HCT116 (cell line): ENCODE measurements at regions not wholly inside any gene's neighbourhood (a gene's known extent, or its start where the extent isn't known, plus 50 kb on each side); places are given as distances from the start of the nearest gene placed in this dataset.

Experiments used
- ATAC-seq: fragments of 200-7000 bp; cut with Tn5 transposase; 2 replicates; pipeline ENCODE4 v1.9.1; 2020; ENCODE audit warnings: mild to moderate bottlenecking, moderate library complexity
- BruUV-seq: library from RNA; stranded (reverse); fragments of 400-500 nt; replicated peaks from 2 replicates; lab custom pipeline; 2021; lab: Mats Ljungman, UMichigan
- CTCF ChIA-PET: fragments of 300-600 bp; sonication (Branson Sonifier 250); formaldehyde crosslinking; loops from one replicate; lab custom pipeline; 2021; ENCODE audit warnings: antibody characterized with exemption; lab: Charles Lee
- POLR2A ChIA-PET: fragments of 300-600, 350-600 bp; sonication (Branson Sonifier 250); formaldehyde crosslinking; loops from one replicate; lab custom pipeline; 2021; ENCODE audit warnings: antibody characterized with exemption; lab: Charles Lee
- RAD21 ChIA-PET, 2 experiments: fragments of 300-600 bp; sonication (Branson Sonifier 250); formaldehyde crosslinking; loops; one replicate each; lab custom pipeline; 2023; ENCODE audit warnings: low total read pairs in 2 of 2; ENCODE audit not compliant: uncharacterized antibody in 2 of 2, unreplicated experiment in 2 of 2, low non-redundant PET in 1 of 2; lab: Charles Lee
- DNase-seq: peaks from one replicate; pipeline ENCODE4 v3.0.0-alpha.2; 2010; ENCODE audit warnings: low read depth, low spot score
- H2AFZ ChIP-seq: fragments of 200-600 bp; shearing (Covaris generic), sonication (generic); 2 replicates; pipeline ENCODE4 v1.6.1; 2017; ENCODE audit warnings: low read depth, mixed run types, mixed read lengths, antibody characterized with exemption, low read length; ENCODE audit not compliant: poor library complexity, severe bottlenecking
- H3K27ac ChIP-seq: 2 replicates; pipeline ENCODE4 v1.5.1; 2012; ENCODE audit warnings: low read depth, low read length
- H3K27me3 ChIP-seq: fragments of 200-600 bp; sonication (generic); 2 replicates; pipeline ENCODE4 v1.6.1; 2016; ENCODE audit warnings: mixed run types, low read length, mixed read lengths; ENCODE audit not compliant: insufficient read depth
- H3K36me3 ChIP-seq, 2 experiments: fragments of 200-500 bp in 1 of 2; fragments of 200-600 bp in 1 of 2; sonication (Bioruptor generic) in 1 of 2; sonication (generic) in 1 of 2; 2 replicates each; pipeline versions ENCODE4 v1.5.1 to v1.6.1; 2014 to 2016; ENCODE audit warnings: low read length in 2 of 2, inconsistent platforms in 1 of 2, mixed read lengths in 1 of 2, mixed run types in 1 of 2; ENCODE audit not compliant: insufficient read depth in 2 of 2, control insufficient read depth in 1 of 2
- H3K4me1 ChIP-seq, 2 experiments: fragments of 200-600 bp in 1 of 2; sonication (generic) in 1 of 2; 2 replicates each; pipeline versions ENCODE4 v1.5.1 to v1.6.1; 2012 to 2017; ENCODE audit warnings: low read length in 2 of 2, inconsistent platforms in 1 of 2, mild to moderate bottlenecking in 1 of 2, mixed read lengths in 1 of 2, mixed run types in 1 of 2, moderate library complexity in 1 of 2; ENCODE audit not compliant: insufficient read depth in 2 of 2, control insufficient read depth in 1 of 2
- H3K4me2 ChIP-seq: fragments of 200-600 bp; sonication (generic); 2 replicates; pipeline ENCODE4 v1.6.1; 2017; ENCODE audit warnings: mixed run types, low read length, mixed read lengths
- H3K4me3 ChIP-seq, 2 experiments: fragments of 200-600 bp in 1 of 2; sonication (generic) in 1 of 2; replicated peaks in 1 of 2; 2 replicates each; pipeline ENCODE4 v1.5.1; 2011 to 2016; ENCODE audit warnings: low read length in 2 of 2, control low read depth in 1 of 2, low read depth in 1 of 2, mild to moderate bottlenecking in 1 of 2, mixed read lengths in 1 of 2, mixed run types in 1 of 2
- H3K79me2 ChIP-seq: fragments of 200-600 bp; sonication (generic); 2 replicates; pipeline ENCODE4 v1.6.1; 2017; ENCODE audit warnings: mild to moderate bottlenecking, mixed run types, low read length, moderate library complexity, mixed read lengths; ENCODE audit not compliant: insufficient read depth
- H3K9ac ChIP-seq: fragments of 200-600 bp; sonication (generic); 2 replicates; pipeline ENCODE4 v1.6.1; 2016; ENCODE audit warnings: low read length, mixed read lengths
- H3K9me2 ChIP-seq: fragments of 200-600 bp; sonication (generic), shearing (Covaris generic); 2 replicates; pipeline ENCODE4 v1.6.1; 2017; ENCODE audit warnings: mixed run types, mild to moderate bottlenecking, moderate library complexity; ENCODE audit not compliant: insufficient read depth
- H3K9me3 ChIP-seq, 2 experiments: fragments of 200-500 bp in 1 of 2; fragments of 200-600 bp in 1 of 2; sonication (Bioruptor generic) in 1 of 2; sonication (generic) in 1 of 2; 2 replicates each; pipeline ENCODE4 v1.6.1; 2014 to 2017; ENCODE audit warnings: low read length in 2 of 2, mixed read lengths in 2 of 2, inconsistent platforms in 1 of 2, low read depth in 1 of 2, mild to moderate bottlenecking in 1 of 2, mixed run types in 1 of 2, moderate library complexity in 1 of 2; ENCODE audit not compliant: control insufficient read depth in 1 of 2, insufficient read depth in 1 of 2
- H4K20me1 ChIP-seq: fragments of 200-600 bp; sonication (generic), shearing (Covaris generic); 2 replicates; pipeline ENCODE4 v1.6.1; 2017; ENCODE audit warnings: mixed run types, mild to moderate bottlenecking, moderate library complexity; ENCODE audit not compliant: insufficient read depth
- ATF3 ChIP-seq: IDR thresholded peaks from 2 replicates; pipeline ENCODE4 v1.6.1; 2012
- CBX3 ChIP-seq: IDR thresholded peaks from 2 replicates; pipeline ENCODE4 v1.6.1; 2012; ENCODE audit warnings: low read depth
- CEBPB ChIP-seq: IDR thresholded peaks from 2 replicates; pipeline ENCODE4 v1.6.1; 2012; ENCODE audit warnings: low read depth
- ELF1 ChIP-seq: IDR thresholded peaks from 2 replicates; pipeline ENCODE4 v1.6.1; 2012; ENCODE audit warnings: low read depth, borderline replicate concordance
- EZH2 ChIP-seq: fragments of 200-600 bp; sonication (generic); IDR thresholded peaks from 2 replicates; pipeline ENCODE4 v1.6.1; 2017; ENCODE audit warnings: antibody characterized with exemption, mixed run types
- EZH2phosphoT487 ChIP-seq: fragments of 200-600 bp; IDR thresholded peaks from 2 replicates; pipeline ENCODE4 v1.6.1; 2018; ENCODE audit warnings: antibody characterized with exemption, borderline replicate concordance
- JUND ChIP-seq: IDR thresholded peaks from 2 replicates; pipeline ENCODE4 v1.6.1; 2012
- POLR2AphosphoS5 ChIP-seq: IDR thresholded peaks from 2 replicates; pipeline ENCODE4 v1.6.1; 2011; ENCODE audit warnings: mild to moderate bottlenecking, low read depth, low read length, moderate library complexity
- REST ChIP-seq: IDR thresholded peaks from 2 replicates; pipeline ENCODE4 v1.6.1; 2012; ENCODE audit warnings: low read depth
- SIN3A ChIP-seq: IDR thresholded peaks from 2 replicates; pipeline ENCODE4 v1.6.1; 2012; ENCODE audit warnings: low read depth
- SP1 ChIP-seq: IDR thresholded peaks from 2 replicates; pipeline ENCODE4 v1.6.1; 2012; ENCODE audit warnings: low read depth
- SRF ChIP-seq: IDR thresholded peaks from 2 replicates; pipeline ENCODE4 v1.6.1; 2012; ENCODE audit warnings: low read depth
- TCF7L2 ChIP-seq: IDR thresholded peaks from 2 replicates; pipeline ENCODE4 v1.7.0; 2011; ENCODE audit warnings: borderline replicate concordance, inconsistent platforms; ENCODE audit not compliant: insufficient read depth, insufficient read length; ENCODE audit errors: extremely low read depth
- ZBTB33 ChIP-seq: IDR thresholded peaks from 2 replicates; pipeline ENCODE4 v1.6.1; 2011; ENCODE audit warnings: mild to moderate bottlenecking, low read length, moderate library complexity; ENCODE audit not compliant: insufficient replicate concordance; ENCODE audit errors: extremely low read depth
- ZFX ChIP-seq: fragments of 450-650 bp; IDR thresholded peaks from 2 replicates; pipeline ENCODE4 v1.6.1; 2017
- ZNF274 ChIP-seq: fragments of 200-500 bp; sonication (Bioruptor generic); IDR thresholded peaks from 2 replicates; pipeline ENCODE4 v1.6.1; 2014; ENCODE audit warnings: mild to moderate bottlenecking, low read depth, low read length, inconsistent platforms
- intact Hi-C: fragments of 100-400 bp; cut with micrococcal nuclease; formaldehyde crosslinking; loops from 2 replicates; pipeline ENCODE4 v1.10.0; 2022

GRCh38 chr17:33682599-33682998 is 389.5 kb upstream of the ASIC2 start:
- Histone ChIP-seq H3K9me3 (no peaks in the 10 kb centered on the region), H2AFZ (no peak overlapping the region), H3K79me2 (no peaks in the 10 kb centered on the region), H3K4me2 (no peak overlapping the region), H3K36me3 (no peaks in the 10 kb centered on the region), H3K27ac (no peak overlapping the region), H3K9ac (no peak overlapping the region), H3K4me3 (no peak overlapping the region), H3K4me1 (no peaks in the 10 kb centered on the region), H4K20me1 (no peaks in the 10 kb centered on the region), H3K27me3 (no peaks in the 10 kb centered on the region), H3K9me2 (no peaks in the 10 kb centered on the region)
- intact Hi-C loops, result no loop called here
- TF ChIP-seq JUND (no peak), TCF7L2 (no peak), EZH2 (no peak), ELF1 (no peak), REST (no peak), CEBPB (no peak), ZFX (no peak)
- no TSS peak for BruUV-seq
- CTCF ChIA-PET, result no interaction called here
- RAD21 ChIA-PET, result no interaction called here
- ATAC-seq (no peak), DNase-seq (no peak)
- POLR2A ChIA-PET, result no interaction called here

- RAD21 ChIA-PET, result no interaction called here
- BruUV-seq, result no TSS peak
- no peak for ATAC-seq
Observed at GRCh38 chr17:33684735-33685134, 391.6 kb upstream of the ASIC2 start.

More at GRCh38 chr17:33684735-33685134, 391.6 kb upstream of the ASIC2 start:
- no peaks in the 10 kb centered on the region for H3K79me2 ChIP-seq
- H3K9me3 ChIP-seq, result peaks cover 0 to 3% of the 10 kb centered on the region in 2 experiments; a peak in 1 of 4 replicates
- DNase-seq, result no peak
- H3K27ac ChIP-seq, result no peak overlapping the region
- CTCF ChIA-PET, result interaction anchor here (1.2 kb wide), 1 partner anchor 10 kb away, joined by 3 read pairs; no protein-coding TSS in a partner anchor
- no peak overlapping the region for H3K9ac ChIP-seq
- POLR2A ChIA-PET, result no interaction called here
- TF ChIP-seq POLR2AphosphoS5 (no peak), SIN3A (no peak), ZNF274 (no peak), SP1 (no peak), ATF3 (no peak), SRF (no peak), CBX3 (no peak), EZH2phosphoT487 (no peak), ZBTB33 (no peak)
- no peaks in the 10 kb centered on the region for H4K20me1 ChIP-seq
- H3K9me2 ChIP-seq, result no peaks in the 10 kb centered on the region
- H3K4me2 ChIP-seq, result no peak overlapping the region
- H2AFZ ChIP-seq, result no peak overlapping the region
- intact Hi-C loops, result no loop called here
- no peak overlapping the region for H3K4me3 ChIP-seq
- no peaks in the 10 kb centered on the region for H3K36me3 ChIP-seq
- H3K4me1 ChIP-seq, result no peaks in the 10 kb centered on the region
- H3K27me3 ChIP-seq, result no peaks in the 10 kb centered on the region
